ENCODE measurements at regions not wholly inside any gene's neighbourhood (a gene's known extent, or its start where the extent isn't known, plus 50 kb on each side); places are given as distances from the start of the nearest gene placed in this dataset.

- H3K4me1 ChIP-seq, result no peaks in the 10 kb centered on the region
- H3K27me3 ChIP-seq (replicated peaks in 1 of 7), result no peaks in the 10 kb centered on the region
- no peak for TF ChIP-seq POLR2A (IDR thresholded peaks at IDR 0.05)
- no peak for TF ChIP-seq POLR2AphosphoS5 (IDR thresholded peaks at IDR 0.05)
- no peak for TF ChIP-seq CTCF (IDR thresholded peaks at IDR 0.05 in 8 of 11, conservative IDR thresholded peaks at IDR 0.05 in 3 of 11)
- H3K36me3 ChIP-seq, result no peaks in the 10 kb centered on the region
- H3K4me3 ChIP-seq, result no peak overlapping the region
- no peaks in the 10 kb centered on the region for H3K9me3 ChIP-seq
- intact Hi-C loops (cut with DNase I; ENCODE audit: low total_unique reads), result no loop called here
- no peak for DNase-seq
- H3K27ac ChIP-seq, result no peak overlapping the region
- WGBS, 5 donors, result 71 to 89% (median 80%) methylated on average over 2 of the region's 2 CpGs
Measured at GRCh38 chr5:165152058-165152457, 1646.6 kb downstream of the MAT2B start.

- no peaks in the 10 kb centered on the region for H3K36me3 ChIP-seq
- no peak for DNase-seq
- H3K9me3 ChIP-seq, result peaks cover 0 to 5% (median 0%) of the 10 kb centered on the region in 8 donors
- 70 to 86% (median 79%) methylated on average over 1 of the region's 1 CpG for WGBS, 5 donors
- H3K4me3 ChIP-seq, result no peak overlapping the region
- no peaks in the 10 kb centered on the region for H3K27me3 ChIP-seq (replicated peaks in 1 of 7)
- intact Hi-C loops (cut with DNase I; ENCODE audit: low total_unique reads), result no loop called here
- no peak for TF ChIP-seq POLR2AphosphoS5 (IDR thresholded peaks at IDR 0.05)
- TF ChIP-seq POLR2A (IDR thresholded peaks at IDR 0.05), result no peak
- no peak for TF ChIP-seq CTCF (IDR thresholded peaks at IDR 0.05 in 8 of 11, conservative IDR thresholded peaks at IDR 0.05 in 3 of 11)
- no peaks in the 10 kb centered on the region for H3K4me1 ChIP-seq
- H3K27ac ChIP-seq, result no peak overlapping the region
Measured at GRCh38 chr5:165157219-165157618, 1651.8 kb downstream of the MAT2B start.

- no peak for DNase-seq
Measured at GRCh38 chr5:165161204-165161603, 1655.8 kb downstream of the MAT2B start.

GRCh38 chr5:165163861-165164260 lies 1658.4 kb downstream of the MAT2B start:
- intact Hi-C loops (cut with DNase I; ENCODE audit: low total_unique reads), result no loop called here
- WGBS, 5 donors, result 43 to 69% (median 48%) methylated on average over 2 of the region's 2 CpGs
- no peak for DNase-seq
- Histone ChIP-seq H3K4me3 (no peak overlapping the region), H3K9me3 (peaks cover 0 to 4% (median 0%) of the 10 kb centered on the region in 8 donors), H3K27me3 (replicated peaks in 1 of 7) (no peaks in the 10 kb centered on the region), H3K27ac (no peak overlapping the region), H3K4me1 (no peaks in the 10 kb centered on the region), H3K36me3 (no peaks in the 10 kb centered on the region)
- TF ChIP-seq POLR2AphosphoS5 (IDR thresholded peaks at IDR 0.05) (no peak), CTCF (IDR thresholded peaks at IDR 0.05 in 8 of 11, conservative IDR thresholded peaks at IDR 0.05 in 3 of 11) (no peak), POLR2A (IDR thresholded peaks at IDR 0.05) (no peak)

More at GRCh38 chr5:165161204-165161603, 1655.8 kb downstream of the MAT2B start:
- 85 to 94% (median 88%) methylated on average over 6 of the region's 6 CpGs for WGBS, 5 donors
- TF ChIP-seq POLR2A (IDR thresholded peaks at IDR 0.05) (no peak), CTCF (IDR thresholded peaks at IDR 0.05 in 8 of 11, conservative IDR thresholded peaks at IDR 0.05 in 3 of 11) (no peak), POLR2AphosphoS5 (IDR thresholded peaks at IDR 0.05) (no peak)
- H3K9me3 ChIP-seq, result peaks cover 0 to 5% (median 0%) of the 10 kb centered on the region in 8 donors
- no peak overlapping the region for H3K4me3 ChIP-seq
- H3K27ac ChIP-seq, result no peak overlapping the region
- no peaks in the 10 kb centered on the region for H3K36me3 ChIP-seq
- intact Hi-C loops (cut with DNase I; ENCODE audit: low total_unique reads), result no loop called here
- H3K27me3 ChIP-seq (replicated peaks in 1 of 7), result no peaks in the 10 kb centered on the region
- no peaks in the 10 kb centered on the region for H3K4me1 ChIP-seq
